HFFc6 (cell line): ENCODE measurements at regions not wholly inside any gene's neighbourhood (a gene's known extent, or its start where the extent isn't known, plus 50 kb on each side); places are given as distances from the start of the nearest gene placed in this dataset.

ENCODE experiments used
- DNase-seq: peaks from one replicate; pipeline ENCODE4 v3.0.0-alpha.2; 2018
- H3K27ac Mint-ChIP-seq: 2 replicates; pipeline ENCODE4 v1.8.0; 2020; ENCODE audit warnings: mild to moderate bottlenecking, mixed read lengths
- H3K27me3 Mint-ChIP-seq: 2 replicates; pipeline ENCODE4 v1.8.0; 2021; ENCODE audit warnings: mild to moderate bottlenecking, moderate library complexity, mixed read lengths; ENCODE audit not compliant: insufficient read depth
- H3K36me3 Mint-ChIP-seq: 2 replicates; pipeline ENCODE4 v1.8.0; 2021; ENCODE audit warnings: low read depth, mixed read lengths
- H3K4me1 Mint-ChIP-seq: 2 replicates; pipeline ENCODE4 v1.8.0; 2020; ENCODE audit warnings: low read depth, mixed read lengths
- H3K4me3 Mint-ChIP-seq: 2 replicates; pipeline ENCODE4 v1.8.0; 2020; ENCODE audit warnings: mild to moderate bottlenecking, moderate library complexity, mixed read lengths
- H3K9me3 Mint-ChIP-seq: 2 replicates; pipeline ENCODE4 v1.8.0; 2020; ENCODE audit warnings: mild to moderate bottlenecking, mixed read lengths
- TF ChIP-seq, protein P1 (sequence below): fragments of 200-600 bp; sonication (generic); IDR thresholded peaks from 2 replicates; pipeline ENCODE4 v1.5.0; 2021; ENCODE audit warnings: antibody characterized with exemption, mild to moderate bottlenecking

DNA sequence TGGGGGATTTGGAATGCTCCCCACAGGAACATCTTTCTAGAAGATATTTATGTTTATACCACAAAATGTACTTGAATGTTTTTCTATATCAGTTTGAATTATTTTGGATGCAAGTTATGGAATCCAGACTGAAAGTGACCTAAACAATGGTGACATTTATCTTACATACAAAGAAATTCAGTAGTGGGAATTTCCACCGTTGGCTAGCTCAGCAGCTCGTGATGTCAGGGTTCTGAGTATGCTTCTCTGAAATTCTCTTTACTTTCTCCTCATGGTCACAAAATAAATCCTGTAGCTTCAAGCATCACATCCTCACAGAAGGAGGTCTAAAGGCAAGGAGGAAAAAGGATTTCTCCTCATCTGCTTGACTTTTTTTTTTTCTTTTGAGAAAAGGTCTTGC lies 105.3 kb downstream of the AKAIN1 start:
- no peak overlapping the region for H3K4me3 Mint-ChIP-seq
- H3K36me3 Mint-ChIP-seq = peaks cover 4% of the 10 kb centered on the region; the same call in 1 of the 2 replicates
- H3K27me3 Mint-ChIP-seq = no peaks in the 10 kb centered on the region; the same call in none of the 2 replicates
- TF ChIP-seq, protein P1, sequence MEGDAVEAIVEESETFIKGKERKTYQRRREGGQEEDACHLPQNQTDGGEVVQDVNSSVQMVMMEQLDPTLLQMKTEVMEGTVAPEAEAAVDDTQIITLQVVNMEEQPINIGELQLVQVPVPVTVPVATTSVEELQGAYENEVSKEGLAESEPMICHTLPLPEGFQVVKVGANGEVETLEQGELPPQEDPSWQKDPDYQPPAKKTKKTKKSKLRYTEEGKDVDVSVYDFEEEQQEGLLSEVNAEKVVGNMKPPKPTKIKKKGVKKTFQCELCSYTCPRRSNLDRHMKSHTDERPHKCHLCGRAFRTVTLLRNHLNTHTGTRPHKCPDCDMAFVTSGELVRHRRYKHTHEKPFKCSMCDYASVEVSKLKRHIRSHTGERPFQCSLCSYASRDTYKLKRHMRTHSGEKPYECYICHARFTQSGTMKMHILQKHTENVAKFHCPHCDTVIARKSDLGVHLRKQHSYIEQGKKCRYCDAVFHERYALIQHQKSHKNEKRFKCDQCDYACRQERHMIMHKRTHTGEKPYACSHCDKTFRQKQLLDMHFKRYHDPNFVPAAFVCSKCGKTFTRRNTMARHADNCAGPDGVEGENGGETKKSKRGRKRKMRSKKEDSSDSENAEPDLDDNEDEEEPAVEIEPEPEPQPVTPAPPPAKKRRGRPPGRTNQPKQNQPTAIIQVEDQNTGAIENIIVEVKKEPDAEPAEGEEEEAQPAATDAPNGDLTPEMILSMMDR = no peak
- H3K4me1 Mint-ChIP-seq = no peaks in the 10 kb centered on the region
- no peak for DNase-seq
- H3K27ac Mint-ChIP-seq = no peak overlapping the region
- H3K9me3 Mint-ChIP-seq = peaks cover 54% of the 10 kb centered on the region

DNA sequence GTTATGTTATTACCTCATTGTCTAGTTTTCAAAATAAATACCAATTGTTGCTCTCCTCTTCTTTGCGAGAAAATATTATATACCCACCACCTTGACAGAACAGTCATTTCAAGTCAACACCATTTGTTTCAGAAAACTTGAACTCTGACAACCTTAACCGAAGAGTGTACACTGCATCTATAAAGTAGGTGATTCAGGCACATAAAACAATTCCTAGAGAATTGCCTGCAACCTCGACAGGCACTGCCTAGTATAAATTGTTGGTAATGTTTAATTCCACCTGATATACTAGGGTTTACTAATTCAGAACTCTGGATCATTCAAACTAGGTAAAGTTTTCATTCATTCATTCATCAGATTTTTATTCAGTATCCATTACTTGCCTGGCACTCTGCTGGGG lies 121.8 kb downstream of the AKAIN1 start:
- DNase-seq = no peak
- Mint-ChIP-seq H3K9me3 (peaks cover 9% of the 10 kb centered on the region), H3K4me1 (no peaks in the 10 kb centered on the region), H3K27ac (no peak overlapping the region), H3K36me3 (no peaks in the 10 kb centered on the region), H3K27me3 (no peaks in the 10 kb centered on the region), H3K4me3 (no peak overlapping the region)
- TF ChIP-seq, protein P1 = no peak

DNA sequence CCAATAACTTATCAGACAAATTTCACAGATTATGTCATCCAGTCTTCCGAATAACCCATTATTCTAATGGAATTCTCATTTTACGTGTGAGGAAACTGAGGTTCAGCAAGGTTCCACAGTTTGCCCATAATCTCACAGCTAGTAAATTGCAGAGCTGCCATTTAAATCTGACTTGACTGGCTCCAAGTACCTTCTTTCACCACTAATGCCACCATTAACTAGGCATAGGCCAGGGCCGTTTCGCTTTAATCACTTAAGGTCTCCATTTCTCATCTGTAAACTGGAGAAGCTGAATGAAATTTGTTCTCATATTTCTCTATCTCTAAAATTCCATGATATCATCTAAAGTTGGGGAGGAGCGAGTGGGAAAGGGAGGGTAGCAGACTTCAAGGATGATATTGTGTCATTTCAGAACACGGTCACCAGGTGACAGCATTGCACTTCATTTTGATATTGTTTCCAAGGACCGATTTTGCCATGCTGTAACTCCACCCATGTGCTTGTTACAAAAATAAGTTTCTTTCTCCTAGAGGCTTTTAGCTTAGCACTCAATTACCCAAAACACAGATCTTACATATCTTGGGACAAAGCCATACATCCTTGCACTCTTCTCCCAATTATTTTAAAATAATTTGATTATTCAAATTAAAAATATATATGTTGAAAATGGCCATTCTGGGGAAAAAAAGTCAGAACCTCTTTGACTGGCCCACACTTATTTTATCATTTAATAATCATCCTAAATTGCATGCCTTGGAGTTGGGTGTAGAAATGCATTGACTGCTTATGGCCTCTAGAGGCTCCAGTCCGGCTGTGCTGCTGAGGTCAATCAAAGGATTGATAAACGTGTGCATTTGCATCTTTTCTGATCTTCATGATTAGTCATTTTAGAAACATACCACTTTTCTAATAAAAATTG lies 123.8 kb downstream of the AKAIN1 start:
- H3K36me3 Mint-ChIP-seq = no peaks in the 10 kb centered on the region
- no peak overlapping the region for H3K4me3 Mint-ChIP-seq
- TF ChIP-seq, protein P1 = peak; percentile 68
- H3K9me3 Mint-ChIP-seq = peaks cover 1% of the 10 kb centered on the region; the same call in 1 of the 2 replicates
- DNase-seq = peak; percentile 19
- no peaks in the 10 kb centered on the region for H3K4me1 Mint-ChIP-seq
- H3K27me3 Mint-ChIP-seq = no peaks in the 10 kb centered on the region; the same call in 1 of the 2 replicates
- H3K27ac Mint-ChIP-seq = no peak overlapping the region

DNA sequence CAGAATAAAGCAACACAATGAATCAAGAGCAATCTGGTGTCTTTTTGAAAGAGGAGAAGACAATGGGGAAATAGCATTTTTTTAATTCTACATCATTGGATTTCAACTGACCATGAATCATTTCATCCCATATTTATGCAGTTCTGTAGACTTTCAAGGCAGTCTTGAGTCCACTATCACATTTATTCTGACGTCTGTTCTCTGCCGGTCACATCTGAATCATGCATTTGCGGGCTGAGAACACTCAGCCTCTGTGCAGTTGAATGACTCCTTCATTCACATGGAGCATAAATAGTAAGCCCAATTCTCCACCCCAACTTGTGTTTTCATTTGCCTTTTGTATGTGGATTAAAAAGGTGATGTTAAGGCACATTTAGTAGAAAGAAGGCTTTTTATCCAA lies 128.2 kb downstream of the AKAIN1 start:
- Mint-ChIP-seq H3K27me3 (no peaks in the 10 kb centered on the region; the same call in 1 of the 2 replicates), H3K4me3 (no peak overlapping the region), H3K36me3 (no peaks in the 10 kb centered on the region), H3K4me1 (no peaks in the 10 kb centered on the region), H3K27ac (no peak overlapping the region), H3K9me3 (peaks cover 6% of the 10 kb centered on the region)
- TF ChIP-seq, protein P1 = no peak
- no peak for DNase-seq

DNA sequence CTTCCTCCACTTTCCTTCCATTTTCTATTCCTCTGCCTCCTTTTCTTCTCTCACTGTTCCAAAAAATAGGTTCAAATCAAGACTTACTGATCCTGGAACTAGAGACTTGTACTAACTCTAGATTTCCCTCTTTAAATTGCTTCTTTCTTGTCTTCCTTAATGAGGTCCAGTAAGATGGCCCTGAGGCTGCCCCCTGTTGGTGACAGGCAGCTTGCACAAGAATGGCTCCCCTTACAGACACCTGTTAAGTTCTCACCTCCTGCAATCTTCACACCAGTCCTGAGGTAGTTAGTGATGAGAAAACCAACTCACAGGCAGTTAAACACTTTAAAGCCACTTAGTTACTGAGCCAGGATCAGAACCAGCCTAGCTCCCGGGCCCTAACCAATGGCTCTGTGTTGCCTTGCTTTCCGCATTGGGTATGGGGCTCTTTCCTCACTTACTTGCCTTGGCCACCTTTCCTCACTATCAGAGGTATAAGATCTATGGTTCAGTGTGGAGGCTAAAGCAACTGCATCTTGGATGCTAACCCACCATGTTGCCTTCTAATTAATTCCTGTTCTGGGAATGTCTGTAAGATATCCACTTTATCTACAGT lies 130.6 kb downstream of the AKAIN1 start:
- H3K27ac Mint-ChIP-seq = no peak overlapping the region
- no peak overlapping the region for H3K4me3 Mint-ChIP-seq
- no peaks in the 10 kb centered on the region; the same call in 1 of the 2 replicates for H3K27me3 Mint-ChIP-seq
- no peak for DNase-seq
- no peaks in the 10 kb centered on the region; the same call in 1 of the 2 replicates for H3K36me3 Mint-ChIP-seq
- peaks cover 10% of the 10 kb centered on the region for H3K9me3 Mint-ChIP-seq
- TF ChIP-seq, protein P1 = peak; percentile 42
- H3K4me1 Mint-ChIP-seq = no peaks in the 10 kb centered on the region
